GM18951 (cell line): ENCODE measurements at regions not wholly inside any gene's neighbourhood (a gene's known extent, or its start where the extent isn't known, plus 50 kb on each side); places are given as distances from the start of the nearest gene placed in this dataset.

Experiments used
- POLR2A ChIP-seq: IDR thresholded peaks from 4 replicates; pipeline ENCODE4 v1.6.1; 2011; ENCODE audit warnings: mild to moderate bottlenecking; ENCODE audit not compliant: insufficient read length, insufficient read depth; ENCODE audit errors: extremely low read depth
- in situ Hi-C: fragments of 300-500 bp; cut with MboI; formaldehyde crosslinking; loops from one replicate; pipeline ENCODE4 v1.12.0; 2022; ENCODE audit warnings: low sequenced_read_pairs, mixed read lengths, inconsistent platforms; ENCODE audit not compliant: unreplicated experiment

- TF ChIP-seq POLR2A, result no peak
- in situ Hi-C loops, result no loop called here
Measured at GRCh38 chr10:31584098-31584631, 265.1 kb downstream of the ZEB1 start.

DNA sequence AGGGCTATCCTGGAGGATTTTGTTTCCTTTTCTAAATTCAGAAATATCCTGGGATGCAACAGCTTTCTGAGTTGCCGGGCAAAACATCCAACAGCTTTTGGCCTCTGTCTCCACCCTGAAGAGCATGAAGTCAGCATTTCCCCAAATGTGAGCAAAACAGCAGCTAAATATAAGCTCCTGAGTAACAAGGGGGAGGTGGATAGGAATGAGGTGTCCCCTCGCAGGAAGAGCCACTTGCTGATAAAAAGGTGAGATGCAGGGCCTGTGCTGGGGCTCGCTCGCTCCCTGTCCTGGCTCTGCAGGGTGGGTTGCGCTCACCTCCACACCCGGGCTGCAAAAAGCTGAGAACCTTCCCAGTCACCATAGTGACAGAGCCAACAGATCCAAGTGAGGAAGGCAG lies 264.3 kb downstream of the ZEB1 start:
- in situ Hi-C loops, result no loop called here
- TF ChIP-seq POLR2A, result no peak

GRCh38 chr10:31582365-31583052 lies 263.5 kb downstream of the ZEB1 start:
- in situ Hi-C loops, result no loop called here
- TF ChIP-seq POLR2A, result no peak

DNA sequence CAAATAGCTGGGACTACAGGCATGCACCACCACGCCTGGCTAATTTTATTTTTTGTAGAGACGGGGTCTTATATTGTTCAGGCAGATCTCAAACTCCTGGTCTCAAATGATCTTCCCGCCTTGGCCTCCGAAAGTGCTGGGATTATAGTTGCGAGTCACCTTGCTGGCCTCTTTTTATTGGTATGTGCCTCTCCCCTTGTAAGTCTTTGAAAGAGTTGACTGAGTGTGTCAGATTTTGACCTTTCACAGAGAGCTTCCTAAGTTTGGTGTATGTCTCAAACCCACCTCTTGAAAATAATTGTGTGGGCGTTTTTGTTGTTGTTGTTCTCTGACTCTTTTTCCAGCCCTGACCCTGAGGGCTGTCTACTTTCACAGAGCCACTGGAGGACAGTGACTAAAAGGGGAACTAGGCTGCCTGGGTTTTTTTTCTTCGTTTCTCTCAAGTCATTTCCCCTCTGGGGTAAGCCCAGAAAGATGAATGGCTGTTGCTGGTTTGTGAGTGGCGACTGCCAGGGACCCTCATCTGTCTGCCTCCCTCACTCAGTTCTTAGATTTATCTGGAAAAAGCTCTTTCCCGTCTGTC lies 262.8 kb downstream of the ZEB1 start:
- in situ Hi-C loops, result no loop called here
- TF ChIP-seq POLR2A, result no peak

DNA sequence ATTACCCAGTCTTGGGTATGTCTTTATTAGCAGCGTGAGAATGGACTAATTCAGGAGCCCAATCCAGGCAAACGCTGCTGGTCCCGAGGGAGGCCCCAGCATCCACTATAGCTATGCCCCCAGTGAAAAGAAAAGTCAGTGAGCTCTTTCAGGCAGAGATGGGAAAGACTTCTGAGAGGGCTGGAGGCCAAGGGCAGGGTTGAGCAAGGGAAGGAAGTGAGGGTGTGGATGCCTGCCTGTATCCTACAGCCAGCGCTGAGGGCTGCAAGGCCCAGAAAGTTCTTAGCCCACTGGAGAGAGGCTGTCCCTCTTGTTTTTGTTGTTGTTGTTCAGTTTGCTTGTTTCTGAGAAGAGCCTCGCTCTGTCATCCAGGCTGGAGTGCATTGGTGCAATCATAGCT lies 261.6 kb downstream of the ZEB1 start:
- in situ Hi-C loops, result no loop called here
- TF ChIP-seq POLR2A, result no peak
